ENCODE measurements at regions not wholly inside any gene's neighbourhood (a gene's known extent, or its start where the extent isn't known, plus 50 kb on each side); places are given as distances from the start of the nearest gene placed in this dataset.

- no peak for TF ChIP-seq CTCF (conservative IDR thresholded peaks at IDR 0.05; ENCODE audit: low read depth, low read length)
- no peak overlapping the region for H3K4me3 ChIP-seq (ENCODE audit: low read depth, low read length)
- no peak for DNase-seq (ENCODE audit: low read depth)
Measured at GRCh38 chr2:2660789-2661355, 329.8 kb upstream of the MYT1L start.

- TF ChIP-seq CTCF (conservative IDR thresholded peaks at IDR 0.05; ENCODE audit: low read depth, low read length) = no peak
- H3K4me3 ChIP-seq (ENCODE audit: low read depth, low read length) = no peak overlapping the region
- no peak for DNase-seq (ENCODE audit: low read depth)
Measured at GRCh38 chr2:2657121-2657962, 326.3 kb upstream of the MYT1L start.

- H3K4me3 ChIP-seq (ENCODE audit: low read depth, low read length) = no peak overlapping the region
- TF ChIP-seq CTCF (conservative IDR thresholded peaks at IDR 0.05; ENCODE audit: low read depth, low read length) = no peak
- DNase-seq (ENCODE audit: low read depth) = no peak
Measured at GRCh38 chr2:2656115-2657011, 325.3 kb upstream of the MYT1L start.

GRCh38 chr2:2655453-2656114, 324.5 kb upstream of the MYT1L start:
- H3K4me3 ChIP-seq (ENCODE audit: low read depth, low read length) = no peak overlapping the region
- DNase-seq (ENCODE audit: low read depth) = no peak
- no peak for TF ChIP-seq CTCF (conservative IDR thresholded peaks at IDR 0.05; ENCODE audit: low read depth, low read length)

- DNase-seq (ENCODE audit: low read depth) = no peak
- no peak overlapping the region for H3K4me3 ChIP-seq (ENCODE audit: low read depth, low read length)
- TF ChIP-seq CTCF (conservative IDR thresholded peaks at IDR 0.05; ENCODE audit: low read depth, low read length) = no peak
Measured at GRCh38 chr2:2653231-2653630, 322.2 kb upstream of the MYT1L start.

- no peak for DNase-seq (ENCODE audit: low read depth)
- H3K4me3 ChIP-seq (ENCODE audit: low read depth, low read length) = no peak overlapping the region
- TF ChIP-seq CTCF (conservative IDR thresholded peaks at IDR 0.05; ENCODE audit: low read depth, low read length) = no peak
Measured at GRCh38 chr2:2650608-2651375, 319.7 kb upstream of the MYT1L start.

All from choroid plexus epithelial cell (primary cell).